ENCODE measurements at regions not wholly inside any gene's neighbourhood (a gene's known extent, or its start where the extent isn't known, plus 50 kb on each side); places are given as distances from the start of the nearest gene placed in this dataset.
A peak's percentile ranks its signal among the peaks of the same experiment; 100 is the strongest.
"Not testable (repeated sequence)": the region's sequence is repeated elsewhere in the genome, so short reads cannot be mapped to it uniquely, and the experiment has no call there.

DNA sequence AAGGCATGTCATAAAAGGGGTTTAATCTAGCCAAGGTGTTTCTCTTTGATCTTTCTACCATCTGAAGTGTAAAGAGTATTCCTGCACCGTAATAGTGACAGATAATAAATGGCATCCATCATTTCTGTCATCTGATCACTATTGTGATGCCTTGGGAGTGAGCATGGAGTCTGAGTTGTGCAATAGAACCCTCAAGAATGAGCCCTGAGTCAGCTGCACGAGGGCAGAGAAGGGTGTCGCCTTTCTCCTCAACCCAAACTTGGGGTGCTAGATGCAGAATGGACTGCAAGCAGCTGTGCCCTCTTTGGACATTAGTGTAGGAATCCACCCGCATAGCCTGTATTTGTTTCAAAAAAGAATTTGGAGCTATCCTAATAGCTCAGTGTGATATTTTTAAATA lies 115.2 kb downstream of the ZNF37A start:
- DNase-seq, result no peak

DNA sequence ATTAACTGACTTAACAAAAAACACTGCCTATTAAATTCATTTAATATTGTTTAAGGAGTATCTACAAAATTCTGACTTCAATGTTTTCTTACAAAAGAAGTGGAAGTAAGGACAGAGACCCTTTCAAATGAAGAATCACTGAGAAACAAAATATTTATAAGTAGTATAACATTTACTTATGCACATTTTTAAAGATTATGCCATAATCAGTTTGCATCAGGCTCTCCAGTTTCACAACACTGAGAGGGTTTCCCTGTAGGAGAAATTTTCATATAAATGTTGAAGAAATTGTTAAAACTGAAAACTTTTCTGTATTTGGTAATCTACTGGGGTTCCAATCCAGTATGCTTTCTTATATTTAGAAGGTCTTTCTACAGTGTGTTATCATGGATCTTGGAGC lies 115.6 kb downstream of the ZNF37A start:
- DNase-seq, result not testable (repeated sequence)

DNA sequence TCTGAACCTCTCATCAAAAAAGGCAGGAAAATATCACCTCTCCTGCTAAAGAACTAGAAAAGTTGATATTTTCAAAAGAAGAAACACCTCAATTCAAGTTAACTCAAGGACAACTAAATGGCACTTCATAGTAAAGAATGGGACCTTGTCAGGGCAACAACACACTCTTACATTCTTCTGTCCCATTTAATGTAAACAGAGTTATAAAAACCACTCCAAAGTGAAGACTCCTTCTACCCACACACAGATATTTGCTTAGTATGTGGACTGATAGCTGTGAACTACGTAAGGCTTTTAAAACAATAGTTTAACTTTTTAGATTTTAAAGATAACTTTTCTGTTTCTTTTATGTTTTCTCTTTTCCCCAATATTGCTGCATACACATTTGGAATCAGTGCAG lies 118.3 kb downstream of the ZNF37A start:
- DNase-seq, result no peak

DNA sequence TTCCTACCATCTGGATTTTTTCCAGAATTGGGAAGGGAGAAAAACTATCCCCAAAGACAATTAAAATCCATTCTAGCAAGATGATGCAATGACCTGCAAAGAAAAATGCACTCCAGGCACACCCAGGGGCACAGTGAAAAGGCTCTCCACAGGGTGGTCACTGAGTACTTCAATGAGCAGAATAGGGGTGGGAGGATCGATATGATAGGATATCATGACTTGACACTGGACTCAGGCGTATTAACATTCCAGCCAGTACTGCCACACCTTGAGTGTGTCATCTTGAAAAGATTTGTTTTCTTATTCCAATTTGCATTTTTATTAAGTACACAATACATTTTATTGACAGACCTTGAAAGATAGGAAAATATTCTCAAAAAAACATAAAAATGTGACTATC lies 132.2 kb downstream of the ZNF37A start:
- no peak for DNase-seq

DNA sequence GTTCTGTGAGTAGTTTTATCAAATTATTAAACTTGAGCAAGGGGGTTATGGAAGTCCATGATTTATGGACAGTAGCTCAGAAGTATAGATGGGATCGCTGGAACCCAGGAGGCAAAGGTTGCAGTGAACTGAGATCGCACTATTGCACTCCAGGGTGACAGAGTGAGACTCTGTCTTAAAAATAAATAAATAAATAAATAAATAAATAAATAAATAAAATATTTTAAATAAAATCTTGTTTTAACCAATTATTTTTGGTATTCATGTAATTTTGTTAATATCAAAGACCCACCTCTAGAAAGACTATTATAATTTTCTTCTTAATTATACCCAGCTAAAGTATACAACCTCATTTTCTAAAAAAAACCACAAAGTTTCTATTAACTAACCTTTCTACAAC lies 134.3 kb downstream of the ZNF37A start:
- DNase-seq, result no peak

DNA sequence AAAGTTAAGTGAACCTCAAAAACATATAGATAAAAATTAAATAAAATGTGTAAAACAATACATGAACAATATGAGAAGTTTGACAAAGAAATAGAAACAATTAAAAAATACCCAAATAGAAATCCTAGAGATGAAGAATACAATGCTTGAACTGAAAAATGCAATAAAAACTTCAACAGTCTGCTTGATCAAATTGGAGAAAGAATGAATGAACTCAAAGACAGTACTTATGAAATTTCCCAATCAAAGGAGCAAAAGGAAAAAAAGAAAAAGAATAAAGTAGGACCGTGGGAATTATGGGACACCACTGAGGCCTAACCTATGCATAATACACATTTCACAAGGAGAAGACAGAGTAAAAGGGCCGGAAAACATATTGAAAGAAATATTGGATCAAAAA lies 144.3 kb downstream of the ZNF37A start:
- not testable (repeated sequence) for DNase-seq

DNA sequence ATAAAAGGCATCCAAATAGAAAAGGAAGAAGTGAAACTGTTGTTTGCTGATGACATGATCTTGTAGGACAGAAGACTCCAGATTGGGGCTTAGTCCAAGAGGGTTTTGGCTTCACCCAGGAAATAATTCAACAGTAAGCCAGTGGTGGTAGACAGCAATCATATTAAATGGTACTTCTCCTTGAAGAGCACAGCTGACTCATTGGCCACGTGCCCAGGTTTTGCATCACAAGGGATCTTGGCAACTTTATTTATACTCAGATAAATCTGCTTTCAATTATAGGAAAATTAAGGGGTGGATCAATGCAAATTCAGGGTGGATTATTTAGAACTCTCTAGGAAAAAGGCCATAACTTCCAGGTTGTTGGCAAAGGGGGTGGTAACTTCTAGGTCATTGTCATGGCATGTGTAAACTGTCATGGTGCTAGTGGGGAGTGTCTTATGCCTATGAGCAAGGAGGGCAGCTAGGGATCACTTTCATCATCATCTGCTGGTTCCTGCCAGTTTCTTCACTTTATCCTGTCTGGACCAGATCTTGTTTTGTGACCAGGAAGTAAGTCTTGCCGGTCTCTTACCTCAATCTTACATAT lies 148.0 kb downstream of the ZNF37A start:
- not testable (repeated sequence) for DNase-seq

DNA sequence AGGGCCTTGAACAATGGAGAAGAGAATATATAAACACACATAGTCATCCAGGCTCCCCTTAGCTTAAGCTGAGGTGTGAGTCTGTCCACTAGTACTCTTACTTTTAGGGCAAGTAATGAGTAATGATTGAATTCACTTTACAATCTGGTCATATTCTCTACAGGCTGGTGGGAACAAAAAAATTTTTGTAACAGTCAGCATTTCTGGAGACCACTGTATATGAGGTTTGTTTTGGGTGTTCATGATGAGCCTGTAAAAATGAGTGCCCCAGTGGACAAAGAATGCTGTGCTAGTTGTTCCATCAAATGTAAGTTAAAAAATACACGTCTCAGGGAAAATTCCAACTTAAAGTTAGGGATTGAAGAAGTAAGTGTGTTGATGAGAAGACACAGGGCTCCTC lies 154.0 kb downstream of the ZNF37A start:
- DNase-seq, result not testable (repeated sequence)

DNA sequence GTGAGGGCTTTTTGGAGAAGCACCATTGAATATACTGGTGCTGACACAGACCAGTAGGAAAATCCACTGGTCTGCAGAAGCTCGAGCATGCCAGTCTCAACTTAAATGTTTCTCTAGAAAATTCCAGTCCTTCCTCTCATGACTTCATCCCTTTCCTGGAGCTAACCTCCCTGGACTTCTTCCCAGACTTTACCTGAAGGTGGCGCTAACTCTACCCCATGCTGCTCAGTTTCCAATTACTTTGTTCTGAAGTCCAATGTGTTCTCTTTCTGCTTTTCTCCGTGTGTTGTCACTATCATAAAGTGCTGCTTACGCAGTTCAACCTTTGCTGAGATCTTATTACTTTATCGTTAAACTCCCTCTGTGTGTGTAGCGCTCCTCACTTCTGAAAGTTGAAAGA lies 158.4 kb downstream of the ZNF37A start:
- DNase-seq, result not testable (repeated sequence)

DNA sequence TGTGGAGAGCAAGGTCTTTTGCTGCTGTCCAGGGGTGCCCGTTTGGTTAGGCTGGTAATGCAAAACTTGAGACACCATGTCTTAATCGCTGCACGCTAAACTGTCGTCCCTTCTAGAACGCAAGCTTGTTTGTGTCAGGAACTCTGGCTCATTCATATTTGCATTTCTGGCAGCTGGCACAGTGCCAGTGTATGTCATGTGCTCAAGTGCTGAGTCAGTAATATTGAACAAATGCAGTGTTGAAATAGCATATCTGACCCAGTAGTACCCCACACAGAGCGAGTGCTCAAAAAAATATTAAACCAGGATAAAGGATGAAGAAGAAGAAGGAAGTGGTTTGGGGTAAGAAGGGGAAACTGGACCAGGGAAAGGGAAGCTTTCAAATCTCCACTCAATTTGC lies 173.4 kb downstream of the ZNF37A start:
- DNase-seq, result not testable (repeated sequence)

DNA sequence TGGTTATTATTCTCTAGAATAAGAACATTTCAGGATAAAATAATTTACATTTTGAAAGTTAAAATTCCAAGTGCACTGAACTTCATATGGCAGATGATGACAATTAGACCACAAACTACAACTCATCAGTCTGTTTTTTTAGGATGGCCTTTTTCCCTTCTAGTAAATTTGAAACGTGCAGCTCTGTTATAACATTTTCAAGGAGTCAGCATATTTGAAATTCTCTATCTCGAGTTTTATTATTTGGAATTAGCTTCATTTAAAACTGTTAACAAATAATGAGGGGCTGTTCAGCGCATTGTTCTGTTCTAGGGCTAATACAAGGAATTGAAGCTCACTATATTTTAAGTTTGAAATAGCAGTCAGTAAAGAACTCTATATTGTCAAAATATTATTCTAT lies 176.9 kb downstream of the ZNF37A start:
- not testable (repeated sequence) for DNase-seq

DNA sequence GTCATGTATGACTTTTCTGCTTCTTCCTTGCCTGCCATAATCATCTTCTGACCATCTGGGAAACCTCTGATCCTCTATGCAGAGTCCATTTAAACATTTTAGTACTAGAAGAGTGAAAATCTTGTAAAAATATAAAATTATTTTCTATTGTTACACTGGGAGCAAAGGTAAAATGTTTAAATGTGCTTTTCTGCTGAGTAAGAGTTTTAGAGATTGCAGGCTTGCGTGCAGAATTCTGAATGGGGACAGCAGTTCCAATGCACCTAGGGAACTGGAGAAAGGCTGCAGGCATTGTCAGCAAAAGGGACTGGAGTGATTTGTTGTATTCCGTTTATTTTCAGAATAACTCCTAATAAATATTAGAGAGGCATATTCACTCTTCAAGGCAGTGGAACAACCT lies 180.7 kb downstream of the ZNF37A start:
- not testable (repeated sequence) for DNase-seq

DNA sequence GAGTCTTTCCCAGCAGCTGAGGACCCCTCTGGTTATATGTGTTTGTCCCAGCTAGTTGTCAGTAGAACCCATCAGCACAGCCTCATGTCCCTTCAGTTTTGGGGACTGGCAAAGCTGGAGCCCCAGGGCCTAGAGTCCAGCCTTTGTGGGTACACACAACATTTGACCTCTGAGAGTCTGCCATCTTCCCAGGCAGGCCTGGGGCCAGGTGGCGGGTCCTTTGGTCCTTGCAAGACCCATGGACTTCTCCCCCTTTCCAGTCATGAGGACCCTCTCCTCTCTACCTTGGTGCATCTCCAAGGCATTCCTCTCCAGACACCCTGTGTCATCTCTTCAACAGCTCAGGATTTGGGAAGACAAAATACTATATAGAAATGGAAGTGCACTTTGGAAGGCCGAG lies 198.4 kb downstream of the ZNF37A start:
- DNase-seq, result not testable (repeated sequence)

DNA sequence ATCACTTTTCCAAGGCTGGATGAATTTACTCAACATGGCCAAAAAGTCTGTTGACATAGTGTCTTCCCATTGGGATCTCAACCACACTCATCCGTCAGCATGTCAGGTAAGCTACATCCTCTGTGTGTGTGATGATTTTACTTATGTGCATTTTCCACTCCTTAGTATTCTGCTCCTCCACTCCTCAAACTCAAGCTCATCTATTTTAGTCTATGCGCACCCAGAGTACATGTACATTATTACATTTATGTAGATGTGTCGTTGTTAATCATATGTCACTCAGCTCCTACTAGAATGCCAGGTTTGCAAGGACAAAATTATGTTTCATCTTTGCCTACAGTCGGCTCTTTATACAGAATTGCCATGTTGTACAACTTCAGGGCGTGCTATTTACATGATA lies 216.0 kb downstream of the ZNF37A start:
- not testable (repeated sequence) for DNase-seq

DNA sequence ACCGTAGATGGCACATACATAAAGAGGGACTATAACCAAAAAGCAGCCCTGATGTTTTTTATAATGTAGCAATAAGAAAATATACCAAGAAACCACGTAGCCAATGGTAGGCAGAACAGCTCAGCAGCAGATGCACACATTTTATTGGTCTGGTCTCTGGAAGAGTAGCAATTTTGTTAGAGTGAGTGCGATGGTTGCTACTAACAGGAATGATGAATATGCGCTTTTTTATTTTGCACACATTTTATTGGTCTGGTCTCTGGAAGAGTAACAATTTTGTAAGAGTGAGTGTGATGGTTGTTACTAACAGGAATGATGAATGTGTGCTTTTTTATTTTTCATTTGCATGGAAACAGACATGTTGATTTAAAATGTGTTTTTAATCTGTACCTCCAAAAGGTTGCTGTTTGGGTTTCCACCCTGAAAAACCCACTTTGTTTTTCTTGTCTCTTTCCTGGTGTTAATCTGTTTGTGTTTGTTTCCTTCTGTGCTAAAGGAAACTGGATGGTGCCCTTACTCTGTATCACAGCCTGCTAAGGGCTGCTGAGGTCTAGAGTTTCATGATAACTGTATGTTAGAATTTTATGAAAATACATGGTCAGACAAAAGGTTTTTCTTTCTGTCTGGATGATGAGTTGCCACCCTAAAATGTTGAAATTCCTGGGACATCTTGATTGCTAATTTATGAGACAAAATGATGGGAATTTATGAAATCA lies 221.1 kb downstream of the ZNF37A start:
- not testable (repeated sequence) for DNase-seq

DNA sequence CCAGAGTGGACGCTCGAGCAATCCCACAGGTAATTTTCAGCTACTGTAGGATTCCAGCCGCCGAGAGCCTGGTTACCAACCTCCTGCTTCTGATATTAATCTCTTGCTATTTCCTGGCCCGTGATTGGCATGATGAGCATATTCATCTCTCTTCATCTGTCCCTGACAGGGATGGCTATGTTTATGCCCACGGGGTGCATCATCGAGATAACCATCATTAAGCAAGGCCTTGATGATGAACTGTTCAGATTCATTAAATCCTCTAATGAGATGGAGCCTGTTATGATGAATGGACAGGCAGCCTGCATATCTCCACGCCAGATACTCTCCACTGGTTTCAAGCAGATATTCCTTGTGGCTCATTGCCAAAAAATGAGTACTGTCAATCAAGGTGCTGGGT lies 227.3 kb downstream of the ZNF37A start:
- not testable (repeated sequence) for DNase-seq

DNA sequence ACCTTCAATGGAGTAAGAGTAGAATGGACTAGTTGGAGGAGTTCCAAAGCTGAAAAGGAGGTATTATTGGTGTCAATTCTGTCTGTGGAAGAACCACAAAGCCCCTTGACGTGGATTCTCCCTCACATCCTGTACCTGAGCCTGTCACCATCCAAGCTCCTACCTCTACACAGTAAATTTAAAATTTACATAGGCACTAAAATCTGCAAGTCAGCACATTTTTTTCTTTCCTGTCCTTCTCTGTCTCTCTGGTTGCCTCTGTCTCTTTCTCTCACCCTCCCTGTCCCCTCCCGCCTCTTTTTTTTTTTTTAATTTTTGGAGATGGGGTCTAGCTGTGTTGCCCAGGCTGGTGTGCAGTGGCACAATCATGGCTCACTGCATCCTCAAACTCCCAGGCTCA lies 236.2 kb downstream of the ZNF37A start:
- DNase-seq, result not testable (repeated sequence)

DNA sequence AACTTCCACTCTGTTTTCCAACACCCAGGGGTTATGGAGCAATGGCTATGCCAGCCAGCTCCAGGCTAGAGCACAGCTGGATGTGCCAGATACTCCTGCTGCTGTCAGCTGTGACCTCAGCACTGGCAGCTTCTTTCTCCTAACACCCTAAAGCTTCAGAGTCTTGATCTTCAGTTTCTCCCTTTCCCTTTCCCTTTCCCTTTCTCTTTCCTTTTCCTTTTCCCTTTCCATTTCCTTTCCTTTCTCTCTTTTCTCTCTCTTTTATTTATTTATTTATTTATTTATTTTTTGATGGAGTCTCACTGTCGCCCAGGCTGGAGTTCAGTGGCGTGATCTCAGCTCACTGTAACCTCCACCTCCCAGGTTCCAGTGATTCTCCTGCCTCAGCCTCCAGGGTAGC lies 237.0 kb downstream of the ZNF37A start:
- DNase-seq, result not testable (repeated sequence)

DNA sequence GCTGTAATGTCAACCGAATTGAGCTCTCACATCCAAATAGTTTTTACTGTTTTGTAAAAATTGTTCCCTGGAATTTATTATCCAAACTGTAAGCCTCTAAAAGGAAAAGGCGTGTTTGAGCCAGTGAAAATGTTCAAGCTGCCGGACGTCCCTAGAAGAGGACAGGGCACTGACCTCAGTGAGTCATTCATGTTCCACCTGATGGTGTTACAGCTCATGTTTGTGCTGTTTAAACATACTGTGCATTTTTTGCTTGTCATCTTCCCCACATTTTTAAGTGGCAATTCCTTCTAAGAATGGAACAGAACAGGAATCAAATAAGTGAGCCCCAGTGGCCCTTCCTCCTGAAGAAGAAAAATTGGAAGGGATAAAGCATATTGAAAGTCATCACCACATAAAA lies 239.6 kb downstream of the ZNF37A start:
- not testable (repeated sequence) for DNase-seq

DNA sequence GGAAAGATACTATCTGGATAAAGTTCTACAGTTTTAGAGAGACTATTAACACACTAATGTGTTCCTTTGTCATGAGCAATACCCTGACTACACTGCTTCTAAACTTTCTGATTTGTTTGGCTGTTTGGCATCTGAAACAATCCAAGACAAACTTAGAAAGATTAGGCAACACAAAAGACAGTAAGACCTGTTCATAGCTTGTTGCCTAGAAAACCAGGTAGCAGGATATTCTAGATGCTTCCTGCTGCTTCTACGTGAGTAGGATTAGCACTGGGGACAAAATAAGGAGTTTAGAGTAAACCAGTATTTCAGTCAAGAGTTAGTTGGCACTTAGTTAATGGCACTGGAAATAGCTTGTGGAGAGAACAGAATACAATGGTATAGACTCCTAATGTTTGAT lies 256.5 kb downstream of the ZNF37A start:
- not testable (repeated sequence) for DNase-seq

DNA sequence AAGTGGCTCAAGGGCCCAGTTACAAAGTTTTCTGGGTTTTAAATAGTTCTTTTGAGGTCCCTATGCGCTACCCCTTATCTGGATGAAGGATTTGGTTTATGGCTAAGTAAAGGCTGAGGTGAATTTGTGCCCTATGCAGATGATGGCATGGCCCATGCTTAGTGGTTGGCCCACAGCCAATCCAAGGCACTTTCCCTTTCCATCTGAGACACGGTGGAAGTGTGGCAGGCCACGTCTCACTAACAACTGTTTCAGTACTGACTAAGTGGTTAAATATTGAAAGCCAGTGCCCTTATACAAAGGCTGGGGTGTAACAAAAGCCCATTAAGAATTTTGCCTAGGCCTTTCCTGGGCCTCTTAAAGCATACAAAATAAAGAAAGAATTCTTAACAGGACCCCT lies 260.3 kb downstream of the ZNF37A start:
- peak; percentile 1 for DNase-seq

DNA sequence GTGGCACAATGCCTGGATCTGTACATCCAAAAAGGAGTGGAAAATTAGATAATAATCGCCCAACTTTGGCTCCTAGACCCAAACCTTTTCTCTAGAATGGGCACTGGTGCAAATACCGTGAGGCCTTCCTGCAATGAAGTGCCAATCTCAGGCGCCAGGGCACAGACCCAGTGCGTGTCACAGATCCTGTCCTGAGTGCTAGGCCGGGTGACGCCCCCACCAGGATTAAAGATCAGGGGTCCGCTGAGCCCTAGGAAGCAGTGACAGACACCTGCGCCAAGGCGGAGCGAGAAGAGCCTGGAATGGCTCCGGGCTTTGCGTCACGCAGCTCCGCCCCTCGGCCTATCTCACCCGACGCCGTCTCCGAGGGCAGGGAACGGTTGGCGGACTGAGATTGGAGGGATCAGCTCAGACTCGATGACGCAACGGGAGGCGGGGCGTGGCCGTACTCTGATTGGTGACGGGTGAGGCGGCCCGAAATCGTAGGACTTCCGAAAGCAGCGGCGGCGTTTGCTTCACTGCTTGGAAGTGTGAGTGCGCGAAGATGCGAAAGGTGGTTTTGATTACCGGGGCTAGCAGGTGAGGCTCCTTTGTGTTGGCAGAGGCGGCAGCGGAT lies 261.9 kb downstream of the ZNF37A start:
- peak; percentile 49 for DNase-seq

DNA sequence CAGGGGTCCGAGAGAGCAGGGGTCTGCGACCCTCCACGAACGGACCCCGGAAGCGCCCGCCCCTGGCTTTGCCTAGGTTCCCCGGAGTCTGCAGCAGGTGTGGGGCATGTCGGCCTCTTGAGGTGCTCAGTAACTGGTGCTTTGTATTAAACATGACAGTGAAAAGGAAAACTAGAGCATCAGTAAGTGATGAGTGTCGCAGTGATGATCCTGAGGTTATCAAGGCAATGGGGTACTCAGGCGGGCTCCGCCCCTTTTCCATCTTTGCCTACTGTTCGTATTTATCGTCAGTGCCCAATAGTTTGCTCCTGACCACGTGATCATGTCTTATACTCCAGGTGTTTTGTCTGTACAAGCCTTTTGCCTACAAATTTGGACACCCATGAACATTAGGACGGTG lies 262.4 kb downstream of the ZNF37A start:
- DNase-seq, result not testable (repeated sequence)

DNA sequence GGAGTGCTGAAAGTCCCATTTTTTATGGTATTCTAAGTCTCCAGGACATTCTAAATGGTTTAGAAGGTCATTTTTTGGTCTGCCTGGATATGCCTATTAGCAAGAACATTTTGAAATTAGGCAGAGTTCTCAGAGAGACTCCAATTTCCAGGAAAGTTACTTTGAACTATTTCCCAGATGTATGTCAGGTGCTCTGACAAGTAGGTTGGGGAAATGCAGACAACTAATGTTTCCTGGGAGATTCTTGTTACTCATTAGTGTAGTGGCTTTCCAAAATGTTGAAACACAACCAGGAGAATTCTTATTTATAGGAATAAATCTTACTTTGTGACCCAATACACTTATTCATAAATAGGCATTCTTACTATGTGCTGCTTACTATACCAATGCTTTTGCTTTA lies 268.4 kb downstream of the ZNF37A start:
- not testable (repeated sequence) for DNase-seq

All from NCI-H1092 treated with DMSO at 0.1 percent for 48 hours (cell line).